Adrenal gland (tissue), 9 donors: ENCODE measurements at regions not wholly inside any gene's neighbourhood (a gene's known extent, or its start where the extent isn't known, plus 50 kb on each side); places are given as distances from the start of the nearest gene placed in this dataset.
A peak's percentile ranks its signal among the peaks of the same experiment; 100 is the strongest.

Experiments
- DNase-seq, 7 donors: peaks; one replicate each; pipeline ENCODE4 v3.0.0-alpha.2; 2019 to 2020
- H3K27ac ChIP-seq, 5 donors: fragments of 200-600 bp; sonication (generic) in 4 of 5; 1 replicate in 3 of 5; 2 replicates in 2 of 5; pipeline versions ENCODE4 v1.5.1 to v1.8.0; 2016 to 2020; ENCODE audit warnings: mild to moderate bottlenecking in 1 of 5
- H3K27me3 ChIP-seq: fragments of 200-600 bp; 2 replicates; pipeline ENCODE4 v1.8.0; 2021
- H3K36me3 ChIP-seq, 2 donors: fragments of 200-600 bp; replicated peaks in 1 of 2; 1 replicate in 1 of 2; 2 replicates in 1 of 2; pipeline versions ENCODE4 v1.5.1 to v1.8.0; 2018 to 2022
- H3K4me1 ChIP-seq, 2 donors: fragments of 200-600 bp; replicated peaks in 1 of 2; 1 replicate in 1 of 2; 2 replicates in 1 of 2; pipeline versions ENCODE4 v1.5.1 to v1.8.0; 2018 to 2021
- H3K4me3 ChIP-seq, 4 donors: fragments of 200-600 bp; sonication (generic) in 3 of 4; one replicate each; pipeline ENCODE4 v1.5.1; 2016 to 2018
- H3K9me3 ChIP-seq, 3 donors: fragments of 200-600 bp; sonication (generic) in 1 of 3; replicated peaks in 1 of 3; 1 replicate in 2 of 3; 2 replicates in 1 of 3; pipeline versions ENCODE4 v1.5.1 to v1.8.0; 2016 to 2021
- POLR2A ChIP-seq, 2 donors: fragments of 450-650 bp; IDR thresholded peaks; one replicate each; pipeline ENCODE4 v1.6.1; 2017; ENCODE audit warnings: antibody characterized with exemption in 2 of 2, mild to moderate bottlenecking in 2 of 2, moderate library complexity in 1 of 2
- WGBS, 4 donors: extraction: QIAGEN DNeasy Blood & Tissue Kit in 2 of 4; methylation state at CpG; one replicate each; pipeline versions ENCODE4 v1.1.5 to v1.1.7; 2013 to 2017; 5-methylcytosine and 5-hydroxymethylcytosine counted together
- intact Hi-C, 2 donors: fragments of 100-400 bp; cut with DNase I; formaldehyde crosslinking; loops; one replicate each; pipeline versions ENCODE4 v1.14.1 to v1.15.0; 2022 to 2023
- TF ChIP-seq, protein P1 (sequence below), 6 experiments: fragments of 450-650 bp in 4 of 6; fragments of 200-600 bp in 2 of 6; sonication (generic) in 1 of 6; IDR thresholded peaks; 1 replicate in 5 of 6; 2 replicates in 1 of 6; pipeline versions ENCODE4 v1.5.1 to v1.8.0; 2016 to 2021; ENCODE audit warnings: antibody characterized with exemption in 6 of 6, mild to moderate bottlenecking in 2 of 6, moderate library complexity in 1 of 6
- donor health status: healthy with polysubstance abuse.
- donor health status: Bipolar disorder and iron deficiency.
- donor health status: DM: yes; HTN: yes; CAD: no.
- donor health status: DM: no; HTN: no; CAD: no.
- donor health status: DM: no; HTN: no; CAD: no.

DNA sequence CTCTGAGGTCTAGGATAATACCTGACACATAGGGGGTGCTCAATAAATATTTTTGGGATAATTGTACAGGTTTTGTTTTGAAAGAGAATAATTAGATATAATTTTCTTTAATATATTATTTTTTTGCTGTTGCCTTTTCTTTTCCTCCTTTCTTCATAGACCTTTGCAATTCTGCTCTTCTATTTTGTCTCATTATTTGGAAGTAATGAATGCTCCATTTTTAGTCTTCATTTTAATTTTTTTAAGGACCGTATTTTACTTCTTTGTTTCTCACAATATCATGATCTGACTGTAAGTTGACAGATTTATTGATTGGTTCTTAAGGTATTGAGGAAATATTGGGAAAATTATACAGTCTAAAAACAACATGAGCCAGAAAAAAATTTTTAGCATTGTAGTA is 150.5 kb upstream of the TMC3 start:
- H3K4me1 ChIP-seq: no peaks in the 10 kb centered on the region
- no peaks in the 10 kb centered on the region for H3K27me3 ChIP-seq
- no peaks in the 10 kb centered on the region for H3K36me3 ChIP-seq
- no peak overlapping the region for H3K27ac ChIP-seq
- H3K4me3 ChIP-seq: no peak overlapping the region
- intact Hi-C loops: no loop called here
- no peak for TF ChIP-seq POLR2A (IDR thresholded peaks at IDR 0.05)
- TF ChIP-seq, protein P1, sequence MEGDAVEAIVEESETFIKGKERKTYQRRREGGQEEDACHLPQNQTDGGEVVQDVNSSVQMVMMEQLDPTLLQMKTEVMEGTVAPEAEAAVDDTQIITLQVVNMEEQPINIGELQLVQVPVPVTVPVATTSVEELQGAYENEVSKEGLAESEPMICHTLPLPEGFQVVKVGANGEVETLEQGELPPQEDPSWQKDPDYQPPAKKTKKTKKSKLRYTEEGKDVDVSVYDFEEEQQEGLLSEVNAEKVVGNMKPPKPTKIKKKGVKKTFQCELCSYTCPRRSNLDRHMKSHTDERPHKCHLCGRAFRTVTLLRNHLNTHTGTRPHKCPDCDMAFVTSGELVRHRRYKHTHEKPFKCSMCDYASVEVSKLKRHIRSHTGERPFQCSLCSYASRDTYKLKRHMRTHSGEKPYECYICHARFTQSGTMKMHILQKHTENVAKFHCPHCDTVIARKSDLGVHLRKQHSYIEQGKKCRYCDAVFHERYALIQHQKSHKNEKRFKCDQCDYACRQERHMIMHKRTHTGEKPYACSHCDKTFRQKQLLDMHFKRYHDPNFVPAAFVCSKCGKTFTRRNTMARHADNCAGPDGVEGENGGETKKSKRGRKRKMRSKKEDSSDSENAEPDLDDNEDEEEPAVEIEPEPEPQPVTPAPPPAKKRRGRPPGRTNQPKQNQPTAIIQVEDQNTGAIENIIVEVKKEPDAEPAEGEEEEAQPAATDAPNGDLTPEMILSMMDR (IDR thresholded peaks at IDR 0.05): no peak
- no peaks in the 10 kb centered on the region for H3K9me3 ChIP-seq
- no peak for DNase-seq
- 74 to 87% (median 82%) methylated on average over 1 of the region's 1 CpG for WGBS, 4 donors

DNA sequence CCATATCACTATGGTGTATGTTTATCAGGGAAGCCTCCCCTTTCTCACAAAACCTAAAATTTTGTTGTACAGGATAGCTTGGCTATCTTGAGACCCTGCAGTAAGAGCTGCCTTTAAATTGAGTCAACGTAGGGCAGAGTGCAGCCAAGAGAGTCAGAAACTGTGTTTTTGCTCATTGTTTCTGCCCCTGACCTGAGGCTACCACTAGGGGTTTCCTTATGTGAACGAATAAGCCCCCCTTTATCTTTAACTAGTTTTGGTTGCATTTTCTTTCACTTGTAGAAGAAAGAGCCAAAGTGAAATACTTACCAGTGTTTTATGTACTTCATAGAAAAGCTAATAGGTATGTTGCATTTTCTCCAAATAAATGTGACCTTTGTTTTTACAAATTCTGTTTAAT is 149.9 kb upstream of the TMC3 start:
- intact Hi-C loops: no loop called here
- 56 to 82% (median 69%) methylated on average over 2 of the region's 2 CpGs for WGBS, 4 donors

DNA sequence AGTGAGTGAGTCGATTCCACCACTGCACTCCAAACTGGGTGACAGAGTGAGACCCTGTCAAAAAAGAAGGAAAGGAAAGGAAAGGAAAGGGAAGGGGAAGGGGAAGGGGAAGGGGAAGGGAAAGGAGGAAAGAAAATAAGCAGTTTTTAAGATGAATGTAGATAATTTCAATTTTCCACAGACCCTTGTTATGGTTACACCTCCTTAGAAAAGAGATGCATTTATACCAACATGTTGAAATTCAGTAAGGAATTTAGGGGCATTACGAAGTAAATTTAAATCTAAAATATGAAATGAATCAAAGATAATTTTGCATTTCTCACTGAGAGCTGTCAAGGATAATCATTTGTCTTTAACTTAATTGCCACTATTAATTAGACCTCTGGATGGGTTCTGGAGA is 146.5 kb upstream of the TMC3 start:
- no peaks in the 10 kb centered on the region for H3K27me3 ChIP-seq
- H3K36me3 ChIP-seq: no peaks in the 10 kb centered on the region
- no peaks in the 10 kb centered on the region for H3K9me3 ChIP-seq
- WGBS, 4 donors: 69 to 79% (median 73%) methylated on average over 2 of the region's 2 CpGs
- intact Hi-C loops: no loop called here
- no peak overlapping the region for H3K4me3 ChIP-seq
- no peak for DNase-seq
- TF ChIP-seq, protein P1 (IDR thresholded peaks at IDR 0.05): no peak
- TF ChIP-seq POLR2A (IDR thresholded peaks at IDR 0.05): no peak
- no peak overlapping the region for H3K27ac ChIP-seq
- no peaks in the 10 kb centered on the region for H3K4me1 ChIP-seq

More for the DNA sequence above, 149.9 kb upstream of the TMC3 start:
- no peak overlapping the region for H3K4me3 ChIP-seq
- H3K9me3 ChIP-seq: no peaks in the 10 kb centered on the region
- DNase-seq: no peak
- H3K4me1 ChIP-seq: no peaks in the 10 kb centered on the region
- TF ChIP-seq, protein P1 (IDR thresholded peaks at IDR 0.05): no peak
- H3K27ac ChIP-seq: no peak overlapping the region
- H3K27me3 ChIP-seq: no peaks in the 10 kb centered on the region
- no peaks in the 10 kb centered on the region for H3K36me3 ChIP-seq

DNA sequence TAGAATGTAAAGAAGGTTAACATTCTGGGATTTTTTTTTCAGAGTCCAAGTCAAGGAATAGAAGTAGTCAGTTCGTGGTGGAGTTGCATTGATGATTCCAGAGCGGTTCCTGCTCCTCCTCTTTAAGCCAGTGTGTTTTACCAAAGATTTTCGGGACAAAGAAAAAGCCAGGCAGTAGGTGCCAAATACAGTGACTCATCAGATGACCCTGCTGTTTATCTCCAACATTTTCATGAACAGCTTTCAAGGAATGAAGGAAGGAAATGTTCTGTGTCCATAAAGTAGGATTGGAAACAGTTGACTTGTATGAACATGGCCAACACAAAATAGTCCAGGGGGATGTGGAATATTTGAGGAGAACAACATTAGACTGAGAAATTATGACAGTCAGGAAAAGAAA is 142.4 kb upstream of the TMC3 start:
- H3K27me3 ChIP-seq: peaks cover 6% of the 10 kb centered on the region
- intact Hi-C loops: no loop called here
- H3K36me3 ChIP-seq: no peaks in the 10 kb centered on the region
- no peak overlapping the region for H3K27ac ChIP-seq
- no peak for TF ChIP-seq POLR2A (IDR thresholded peaks at IDR 0.05)
- TF ChIP-seq, protein P1 (IDR thresholded peaks at IDR 0.05): no peak
- 44 to 56% (median 48%) methylated on average over 3 of the region's 3 CpGs for WGBS, 4 donors
- H3K4me1 ChIP-seq: no peaks in the 10 kb centered on the region
- peak in 3 of 7 donors; percentile 5 to 18 (median 8) for DNase-seq
- no peak overlapping the region for H3K4me3 ChIP-seq
- no peaks in the 10 kb centered on the region for H3K9me3 ChIP-seq
